Stomach smooth muscle (tissue), 2 donors: ENCODE measurements at regions not wholly inside any gene's neighbourhood (a gene's known extent, or its start where the extent isn't known, plus 50 kb on each side); places are given as distances from the start of the nearest gene placed in this dataset.
"Not testable (repeated sequence)": the region's sequence is repeated elsewhere in the genome, so short reads cannot be mapped to it uniquely, and the experiment has no call there.

Experiments
- H3K27ac ChIP-seq: one replicate; pipeline ENCODE4 v1.7.0; 2013; ENCODE audit warnings: mild to moderate bottlenecking, low read length, inconsistent platforms
- H3K27me3 ChIP-seq, 2 donors: one replicate each; pipeline ENCODE4 v1.7.0; 2013; ENCODE audit warnings: low read length in 2 of 2; ENCODE audit not compliant: insufficient read depth in 2 of 2, control insufficient read depth in 1 of 2
- H3K36me3 ChIP-seq, 2 donors: one replicate each; pipeline ENCODE4 v1.7.0; 2013; ENCODE audit warnings: low read length in 2 of 2; ENCODE audit not compliant: control insufficient read depth in 2 of 2, insufficient read depth in 2 of 2
- H3K4me1 ChIP-seq: one replicate; pipeline ENCODE4 v1.7.0; 2013; ENCODE audit warnings: low read length; ENCODE audit not compliant: control insufficient read depth, insufficient read depth
- H3K4me3 ChIP-seq, 2 donors: one replicate each; pipeline ENCODE4 v1.7.0; 2013; ENCODE audit warnings: low read length in 2 of 2
- H3K9ac ChIP-seq, 2 donors: one replicate each; pipeline ENCODE4 v1.7.0; 2013; ENCODE audit warnings: low read length in 2 of 2, mild to moderate bottlenecking in 1 of 2
- H3K9me3 ChIP-seq, 2 donors: one replicate each; pipeline ENCODE4 v1.7.0; 2013; ENCODE audit warnings: low read length in 2 of 2; ENCODE audit not compliant: control insufficient read depth in 2 of 2
- donor health status: healthy.
- donor health status: Pancreatic carcinoma.

DNA sequence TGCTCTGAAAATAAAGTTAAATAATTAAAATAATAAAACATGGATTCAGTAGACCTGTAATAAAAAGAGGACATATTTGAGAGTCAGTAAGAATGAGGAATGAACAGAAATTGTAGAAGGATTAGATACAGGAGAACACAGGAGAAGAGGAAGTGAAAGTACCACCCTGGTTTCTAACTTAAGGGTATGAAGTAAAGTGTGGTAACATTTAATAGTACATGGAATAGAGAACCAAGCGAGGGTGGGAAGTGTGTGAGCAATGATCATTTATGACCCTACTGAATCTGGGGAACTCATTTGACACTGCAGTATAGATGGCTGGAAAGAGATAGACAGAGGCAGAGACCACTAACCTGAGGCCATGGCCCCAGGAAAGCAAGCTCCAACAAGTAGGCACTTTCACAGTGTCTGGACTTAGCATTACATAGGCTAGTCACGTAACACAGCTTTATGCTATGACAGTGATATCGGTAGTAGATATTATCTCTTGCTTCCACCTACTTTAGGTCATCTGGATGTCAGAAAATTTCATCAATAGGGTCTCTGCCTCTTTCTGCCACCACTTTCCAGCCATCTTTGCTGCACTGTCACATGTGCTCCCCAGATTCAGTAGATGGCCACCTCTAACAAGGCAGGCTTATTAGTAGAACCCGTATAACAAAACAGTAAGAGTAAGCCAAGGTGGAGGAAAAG, 633.9 kb upstream of the MIR17HG start:
- H3K9ac ChIP-seq = no peak overlapping the region
- H3K4me3 ChIP-seq = no peak overlapping the region
- H3K36me3 ChIP-seq = no peaks in the 10 kb centered on the region
- no peaks in the 10 kb centered on the region for H3K9me3 ChIP-seq
- H3K27me3 ChIP-seq = no peaks in the 10 kb centered on the region
- no peaks in the 10 kb centered on the region for H3K4me1 ChIP-seq
- no peak overlapping the region for H3K27ac ChIP-seq

GRCh38 chr13:90715485-90715884, 632.0 kb upstream of the MIR17HG start:
- no peaks in the 10 kb centered on the region for H3K9me3 ChIP-seq
- no peak overlapping the region for H3K9ac ChIP-seq
- no peaks in the 10 kb centered on the region for H3K36me3 ChIP-seq
- no peaks in the 10 kb centered on the region for H3K4me1 ChIP-seq
- no peak overlapping the region for H3K27ac ChIP-seq
- H3K27me3 ChIP-seq = no peaks in the 10 kb centered on the region
- no peak overlapping the region for H3K4me3 ChIP-seq

GRCh38 chr13:90717451-90717936, 630.0 kb upstream of the MIR17HG start:
- Histone ChIP-seq H3K27me3 (no peaks in the 10 kb centered on the region), H3K27ac (no peak overlapping the region)

DNA sequence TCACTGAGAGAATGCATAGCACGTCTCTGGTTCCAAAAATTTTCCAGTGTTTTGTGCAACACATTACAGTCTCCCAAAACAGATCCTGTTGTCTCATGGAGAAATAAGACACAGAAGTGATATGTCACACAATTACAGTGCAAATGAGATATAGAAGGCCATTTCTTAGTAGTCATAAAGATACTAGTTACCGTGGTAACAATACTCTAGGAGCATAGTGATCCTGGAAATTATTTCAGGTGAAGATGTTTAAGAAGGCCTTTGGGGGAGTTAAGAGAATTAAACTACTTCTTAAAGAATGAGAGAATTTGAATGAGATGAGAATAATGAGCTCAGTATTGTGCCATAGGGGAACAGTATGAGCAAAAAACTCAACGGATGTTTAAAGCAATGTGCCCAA, 628.0 kb upstream of the MIR17HG start:
- H3K36me3 ChIP-seq = no peaks in the 10 kb centered on the region
- H3K9ac ChIP-seq = no peak overlapping the region
- H3K27me3 ChIP-seq = no peaks in the 10 kb centered on the region
- H3K27ac ChIP-seq = no peak overlapping the region
- H3K4me1 ChIP-seq = no peaks in the 10 kb centered on the region
- no peak overlapping the region for H3K4me3 ChIP-seq
- no peaks in the 10 kb centered on the region for H3K9me3 ChIP-seq

More at GRCh38 chr13:90717451-90717936, 630.0 kb upstream of the MIR17HG start:
- no peaks in the 10 kb centered on the region for H3K4me1 ChIP-seq
- H3K9me3 ChIP-seq = no peaks in the 10 kb centered on the region
- no peak overlapping the region for H3K9ac ChIP-seq
- H3K4me3 ChIP-seq = no peak overlapping the region
- no peaks in the 10 kb centered on the region for H3K36me3 ChIP-seq

GRCh38 chr13:90721937-90722336, 625.5 kb upstream of the MIR17HG start:
- Histone ChIP-seq H3K27ac (no peak overlapping the region), H3K4me3 (no peak overlapping the region), H3K9me3 (no peaks in the 10 kb centered on the region), H3K9ac (no peak overlapping the region), H3K4me1 (no peaks in the 10 kb centered on the region), H3K27me3 (no peaks in the 10 kb centered on the region), H3K36me3 (no peaks in the 10 kb centered on the region)

DNA sequence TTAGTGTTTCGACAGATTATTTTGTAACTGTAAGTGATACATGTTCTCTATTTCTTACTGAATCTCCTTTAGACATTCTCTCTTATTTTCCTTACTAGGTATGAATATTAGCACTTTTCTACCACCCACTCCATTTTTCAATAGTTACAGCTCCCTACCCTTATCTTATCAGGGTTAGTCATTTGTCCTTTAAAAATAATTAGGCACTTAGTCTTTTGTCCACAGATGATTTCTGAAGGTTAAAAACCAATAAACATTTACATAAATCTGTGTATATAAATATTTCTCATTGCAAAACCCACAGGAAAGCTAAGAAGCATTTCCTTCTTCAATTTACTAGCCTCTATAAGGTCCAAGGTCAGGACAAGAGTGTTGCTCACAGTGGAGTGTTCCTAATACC, 624.1 kb upstream of the MIR17HG start:
- no peaks in the 10 kb centered on the region for H3K4me1 ChIP-seq

DNA sequence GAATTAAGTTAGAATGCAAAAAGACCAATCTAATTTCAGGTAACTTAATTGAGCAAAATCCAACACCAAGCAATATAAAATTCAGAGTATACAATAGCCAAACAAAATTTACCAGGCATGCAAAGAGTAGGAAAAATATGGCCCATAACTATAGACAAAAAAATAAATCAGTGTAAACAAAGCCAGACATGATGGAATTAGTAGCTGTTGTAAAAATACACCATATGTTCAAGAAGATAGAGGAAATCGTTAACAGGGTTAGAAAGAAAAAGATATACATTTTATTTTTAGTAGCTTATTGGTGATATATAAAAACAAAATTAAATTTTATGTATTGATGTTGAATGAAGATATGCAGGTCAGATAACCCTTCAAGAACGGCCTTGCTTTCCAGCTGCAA, 621.1 kb upstream of the MIR17HG start:
- no peaks in the 10 kb centered on the region for H3K4me1 ChIP-seq
- no peaks in the 10 kb centered on the region for H3K27me3 ChIP-seq
- no peak overlapping the region for H3K9ac ChIP-seq
- no peak overlapping the region for H3K4me3 ChIP-seq
- H3K9me3 ChIP-seq = no peaks in the 10 kb centered on the region
- no peaks in the 10 kb centered on the region for H3K36me3 ChIP-seq
- no peak overlapping the region for H3K27ac ChIP-seq

More for the DNA sequence above, 624.1 kb upstream of the MIR17HG start:
- no peak overlapping the region for H3K27ac ChIP-seq
- H3K9me3 ChIP-seq = no peaks in the 10 kb centered on the region
- no peak overlapping the region for H3K4me3 ChIP-seq
- no peaks in the 10 kb centered on the region for H3K27me3 ChIP-seq
- no peak overlapping the region for H3K9ac ChIP-seq
- no peaks in the 10 kb centered on the region for H3K36me3 ChIP-seq

DNA sequence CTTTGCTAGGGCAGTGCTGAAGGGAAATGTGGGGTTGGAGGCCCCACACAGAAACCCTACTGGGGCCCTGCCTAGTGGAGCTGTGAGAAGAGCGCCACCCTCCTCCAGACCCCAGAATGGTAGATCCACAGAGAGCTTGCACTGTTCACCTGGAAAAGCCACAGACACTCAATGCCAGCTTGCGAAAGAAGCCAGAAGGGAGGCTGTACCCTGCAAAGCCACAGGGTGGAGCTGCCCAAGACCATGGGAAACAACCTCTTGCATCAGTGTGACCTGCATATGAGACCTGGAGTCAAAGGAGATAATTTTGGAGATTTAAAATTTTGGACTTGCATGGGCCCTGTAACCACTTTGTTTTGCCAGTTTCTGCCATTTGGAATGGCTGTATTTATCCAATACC, 615.4 kb upstream of the MIR17HG start:
- Histone ChIP-seq H3K9ac (no peak overlapping the region), H3K27me3 (no peaks in the 10 kb centered on the region), H3K4me1 (no peaks in the 10 kb centered on the region), H3K9me3 (no peaks in the 10 kb centered on the region), H3K27ac (no peak overlapping the region), H3K4me3 (no peak overlapping the region), H3K36me3 (no peaks in the 10 kb centered on the region)

GRCh38 chr13:90734497-90734896, 613.0 kb upstream of the MIR17HG start:
- H3K4me3 ChIP-seq, H3K27me3 ChIP-seq, H3K36me3 ChIP-seq, H3K9ac ChIP-seq, H3K4me1 ChIP-seq, H3K27ac ChIP-seq, H3K9me3 ChIP-seq: not testable (repeated sequence)

- no peak overlapping the region for H3K27ac ChIP-seq
- H3K9ac ChIP-seq = no peak overlapping the region
- no peak overlapping the region for H3K4me3 ChIP-seq
- no peaks in the 10 kb centered on the region for H3K27me3 ChIP-seq
- no peaks in the 10 kb centered on the region for H3K36me3 ChIP-seq
- no peaks in the 10 kb centered on the region for H3K9me3 ChIP-seq
- H3K4me1 ChIP-seq = no peaks in the 10 kb centered on the region
These were observed 608.6 kb upstream of the MIR17HG start for GRCh38 chr13:90738881-90739280.

GRCh38 chr13:90740099-90740498, 607.4 kb upstream of the MIR17HG start:
- H3K9me3 ChIP-seq = no peaks in the 10 kb centered on the region
- H3K27me3 ChIP-seq = no peaks in the 10 kb centered on the region
- H3K4me3 ChIP-seq = no peak overlapping the region
- H3K27ac ChIP-seq = no peak overlapping the region
- no peak overlapping the region for H3K9ac ChIP-seq
- no peaks in the 10 kb centered on the region for H3K36me3 ChIP-seq
- H3K4me1 ChIP-seq = no peaks in the 10 kb centered on the region
